HG03045 (cell line): ENCODE measurements at regions not wholly inside any gene's neighbourhood (a gene's known extent, or its start where the extent isn't known, plus 50 kb on each side); places are given as distances from the start of the nearest gene placed in this dataset.
"Not testable (repeated sequence)": the region's sequence is repeated elsewhere in the genome, so short reads cannot be mapped to it uniquely, and the experiment has no call there.

ENCODE experiments used
- ATAC-seq: cut with Tn5 transposase; IDR thresholded peaks from one replicate; pipeline ENCODE4 v1.9.1; 2021; ENCODE audit warnings: mild to moderate bottlenecking, moderate library complexity; ENCODE audit not compliant: unreplicated experiment

GRCh38 chr7:24049296-24049695 is 234.7 kb upstream of the NPY start:
- ATAC-seq = no peak

GRCh38 chr7:24050991-24051560 is 232.9 kb upstream of the NPY start:
- no peak for ATAC-seq

DNA sequence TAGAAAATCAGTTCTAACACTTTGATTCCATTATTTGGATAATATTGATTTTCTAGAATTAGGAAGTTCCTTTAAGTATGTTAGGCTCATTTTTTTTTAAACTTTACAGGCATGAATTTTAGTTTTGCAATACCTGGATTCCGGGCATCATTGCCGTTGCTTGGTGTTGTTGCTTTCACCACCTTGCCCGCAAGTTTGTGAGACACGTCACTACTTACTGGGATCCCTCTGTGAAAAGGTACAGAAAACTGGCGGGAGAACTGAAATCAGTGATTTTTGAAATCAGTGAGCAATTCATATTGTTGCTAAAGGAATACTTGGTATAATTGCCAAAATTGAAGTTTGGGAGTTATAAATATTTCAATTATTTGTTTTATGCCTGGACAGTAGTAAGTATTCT is 232.3 kb upstream of the NPY start:
- ATAC-seq = no peak

GRCh38 chr7:24052572-24053260 is 231.3 kb upstream of the NPY start:
- no peak for ATAC-seq

DNA sequence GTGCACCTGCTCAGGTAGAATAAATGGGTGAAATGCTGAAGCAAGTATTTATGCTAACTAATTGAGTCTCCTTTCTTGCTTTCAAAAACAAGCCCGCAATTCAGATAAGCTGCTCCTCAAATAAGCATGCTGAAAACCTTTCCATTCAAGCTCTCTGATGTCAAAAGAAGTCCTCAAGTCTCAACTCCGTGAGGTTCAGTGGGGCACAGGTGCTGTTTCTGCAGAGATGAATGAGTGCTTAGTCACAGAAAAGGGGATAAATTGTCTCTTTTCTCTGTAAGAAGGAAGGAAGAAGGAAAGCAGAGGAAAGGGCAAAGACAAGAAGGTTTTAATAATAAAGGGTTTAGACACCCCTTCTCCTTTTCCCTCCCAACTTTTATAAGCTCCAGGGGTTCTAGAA is 229.8 kb upstream of the NPY start:
- ATAC-seq = no peak

GRCh38 chr7:24057243-24057642 is 226.7 kb upstream of the NPY start:
- ATAC-seq = no peak

- ATAC-seq = no peak
These were observed 225.0 kb upstream of the NPY start for GRCh38 chr7:24058953-24059352.

- ATAC-seq = no peak
These were observed 224.2 kb upstream of the NPY start for GRCh38 chr7:24059775-24060174.

DNA sequence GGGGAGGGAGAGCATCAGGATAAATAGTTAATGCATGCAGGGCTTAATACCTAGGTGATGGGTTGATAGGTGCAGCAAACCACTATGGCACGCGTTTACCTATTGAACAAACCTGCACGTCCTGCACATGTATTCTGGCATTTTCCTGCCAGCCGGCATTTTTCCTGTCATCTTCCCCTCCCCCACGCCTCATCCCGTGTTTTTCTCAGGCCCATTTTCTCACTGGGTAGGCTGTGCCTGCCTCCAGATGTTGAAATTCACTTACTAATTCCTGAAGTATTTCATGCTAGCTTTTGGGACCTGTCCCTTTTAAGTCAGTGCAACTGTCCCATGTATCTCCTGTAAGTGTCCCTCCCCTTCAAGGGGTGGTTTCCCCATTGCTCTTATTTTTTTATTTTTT is 220.3 kb upstream of the NPY start:
- ATAC-seq = no peak

- ATAC-seq = no peak
These were observed 214.2 kb upstream of the NPY start for GRCh38 chr7:24069751-24070150.

GRCh38 chr7:24073651-24074420 is 210.2 kb upstream of the NPY start:
- ATAC-seq = no peak

GRCh38 chr7:24075426-24075810 is 208.6 kb upstream of the NPY start:
- ATAC-seq = no peak

GRCh38 chr7:24082826-24083225 is 201.2 kb upstream of the NPY start:
- ATAC-seq = no peak

DNA sequence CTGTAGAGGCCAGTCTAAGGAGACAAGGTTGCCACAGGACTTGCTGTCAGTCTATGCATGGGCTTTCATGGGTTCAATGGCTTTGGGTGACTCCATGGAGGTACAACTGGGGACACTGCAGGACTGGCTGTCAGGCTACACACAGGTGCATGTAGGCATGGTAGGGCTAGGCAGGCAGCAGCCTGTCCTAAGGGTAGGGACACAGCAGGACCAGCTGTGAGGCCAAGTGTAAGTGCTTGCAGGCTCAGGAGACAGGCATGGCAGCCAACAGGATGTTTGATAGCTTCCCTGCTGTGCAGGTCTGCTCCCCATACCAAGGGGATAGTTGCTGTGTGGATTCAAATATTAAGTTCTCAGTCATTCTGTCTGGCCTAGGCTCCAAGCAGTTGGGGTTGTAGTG is 181.0 kb upstream of the NPY start:
- ATAC-seq = no peak

- no peak for ATAC-seq
These were observed 175.0 kb upstream of the NPY start for GRCh38 chr7:24108906-24109376.

GRCh38 chr7:24110056-24110455 is 173.9 kb upstream of the NPY start:
- ATAC-seq = no peak

GRCh38 chr7:24113506-24113905 is 170.5 kb upstream of the NPY start:
- no peak for ATAC-seq

GRCh38 chr7:24115661-24116060 is 168.3 kb upstream of the NPY start:
- ATAC-seq = no peak

- ATAC-seq = not testable (repeated sequence)
These were observed 166.0 kb upstream of the NPY start for GRCh38 chr7:24117903-24118499.

- ATAC-seq = no peak
These were observed 164.1 kb upstream of the NPY start for GRCh38 chr7:24119852-24120251.

GRCh38 chr7:24123076-24123475 is 160.9 kb upstream of the NPY start:
- no peak for ATAC-seq

DNA sequence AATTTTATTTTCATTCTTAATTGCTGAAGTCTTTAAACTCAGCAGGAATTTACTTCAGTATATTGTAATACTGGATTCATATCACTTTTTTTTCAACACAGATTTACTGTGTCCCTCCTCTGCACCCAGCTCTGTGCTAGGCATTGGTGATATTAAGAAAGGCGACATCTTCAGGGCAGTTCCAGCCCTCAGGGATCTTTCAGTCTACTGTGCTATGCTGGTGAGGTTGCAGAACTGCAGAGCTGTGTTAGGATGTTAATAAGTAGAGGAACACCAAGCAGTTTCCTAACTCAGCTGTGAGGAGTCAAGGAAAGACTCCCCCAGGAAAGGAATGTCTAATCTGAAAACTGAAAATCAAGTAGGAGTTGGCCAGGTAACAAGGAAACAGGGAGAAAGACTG is 158.2 kb upstream of the NPY start:
- no peak for ATAC-seq
